ENCODE measurements at regions not wholly inside any gene's neighbourhood (a gene's known extent, or its start where the extent isn't known, plus 50 kb on each side); places are given as distances from the start of the nearest gene placed in this dataset.

GRCh38 chr2:15034860-15035259, 402.3 kb downstream of the LRATD1 start:
- no peak for TF ChIP-seq CTCF (conservative IDR thresholded peaks at IDR 0.05)
- no peak for TF ChIP-seq ZFX (IDR thresholded peaks at IDR 0.05)

All from C4-2B (cell line).